HG03103 (cell line): ENCODE measurements at regions not wholly inside any gene's neighbourhood (a gene's known extent, or its start where the extent isn't known, plus 50 kb on each side); places are given as distances from the start of the nearest gene placed in this dataset.
"Not testable (repeated sequence)": the region's sequence is repeated elsewhere in the genome, so short reads cannot be mapped to it uniquely, and the experiment has no call there.

ENCODE experiments used
- ATAC-seq: cut with Tn5 transposase; IDR thresholded peaks from one replicate; pipeline ENCODE4 v1.9.1; 2021; ENCODE audit warnings: low read depth; ENCODE audit not compliant: unreplicated experiment

DNA sequence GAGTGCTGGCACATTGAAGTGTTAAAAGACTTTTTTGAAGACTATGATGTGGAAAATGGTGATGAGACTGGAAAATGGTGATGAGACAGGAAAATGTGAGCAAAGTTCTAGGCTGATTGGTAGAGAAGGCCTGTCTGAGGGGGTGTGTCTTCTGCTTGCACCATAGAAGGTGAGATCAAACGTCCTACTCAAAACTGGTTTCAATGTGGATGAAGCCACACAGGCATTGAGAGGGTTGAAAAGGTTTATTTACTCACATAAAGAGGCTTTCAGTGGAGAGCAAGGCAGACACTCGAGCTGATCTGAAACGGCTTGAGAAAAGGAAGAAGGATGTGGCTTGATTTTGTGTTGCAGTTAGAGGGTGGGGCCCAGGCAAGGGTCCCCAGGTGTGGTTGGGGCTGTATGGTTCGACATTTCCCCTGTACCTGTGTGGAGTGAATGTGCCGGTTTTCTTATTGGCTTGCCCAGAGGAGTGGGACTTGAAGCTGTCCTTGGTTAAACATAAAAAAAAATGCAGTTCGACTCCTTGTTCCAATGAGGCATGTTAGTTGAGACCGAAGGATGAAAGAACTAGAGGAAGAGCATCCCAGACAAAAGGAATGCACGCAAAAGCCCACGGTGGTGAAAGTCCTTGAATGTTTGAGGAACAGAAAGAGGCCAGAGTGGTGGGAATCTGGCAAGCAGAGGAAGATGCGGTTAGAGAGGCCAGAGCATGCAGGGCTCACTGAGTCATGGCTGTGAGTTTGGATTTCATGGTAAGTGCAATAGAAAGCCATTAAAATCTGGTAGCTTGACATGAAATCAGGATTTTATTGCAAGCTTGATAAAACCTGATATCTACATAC, 172.3 kb downstream of the EPM2A start:
- ATAC-seq, result no peak

DNA sequence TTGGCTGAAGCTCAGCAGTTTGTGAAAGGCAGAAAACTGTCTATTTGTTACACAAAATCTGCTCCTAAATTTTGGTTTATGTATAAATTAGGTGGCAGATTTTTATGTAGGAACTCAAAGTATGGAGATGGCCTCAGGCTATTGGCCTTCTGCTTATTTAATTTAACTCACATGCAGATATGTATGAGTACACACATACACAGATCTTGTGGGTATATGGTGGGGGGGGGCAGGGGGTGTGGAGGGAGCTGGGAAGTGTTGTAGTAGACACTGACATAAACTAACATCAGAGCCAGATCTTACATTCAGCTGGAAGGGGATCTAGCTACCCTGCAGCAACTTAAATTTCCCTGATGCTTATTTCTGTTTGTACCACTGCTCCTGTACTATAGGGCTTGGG, 170.8 kb downstream of the EPM2A start:
- no peak for ATAC-seq

DNA sequence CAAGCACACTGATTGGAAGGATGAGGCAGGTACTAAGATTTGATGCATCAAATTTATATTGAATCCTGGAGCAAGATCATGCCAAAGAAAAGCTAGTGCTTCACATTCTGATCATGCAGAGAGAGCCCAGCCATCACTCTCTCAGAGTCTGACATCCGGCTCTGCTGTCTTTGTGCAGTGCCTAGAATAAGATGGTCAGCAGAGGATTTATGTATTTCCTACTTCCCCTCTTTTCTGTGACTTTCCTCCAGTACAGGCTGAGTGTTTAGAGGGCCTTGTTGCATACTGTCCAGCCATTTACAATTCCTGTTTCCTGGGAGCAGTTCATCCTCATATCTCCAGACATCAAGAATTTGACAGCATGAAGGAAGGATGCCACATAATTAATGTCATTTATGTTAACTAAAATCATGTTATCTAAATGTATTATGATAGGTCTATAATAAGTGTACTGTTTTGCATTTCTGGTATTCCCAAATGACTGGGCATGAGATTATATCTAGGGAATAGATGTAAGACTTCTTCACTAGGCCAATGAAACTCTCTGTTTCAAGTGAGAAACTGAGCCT, 167.6 kb downstream of the EPM2A start:
- no peak for ATAC-seq

DNA sequence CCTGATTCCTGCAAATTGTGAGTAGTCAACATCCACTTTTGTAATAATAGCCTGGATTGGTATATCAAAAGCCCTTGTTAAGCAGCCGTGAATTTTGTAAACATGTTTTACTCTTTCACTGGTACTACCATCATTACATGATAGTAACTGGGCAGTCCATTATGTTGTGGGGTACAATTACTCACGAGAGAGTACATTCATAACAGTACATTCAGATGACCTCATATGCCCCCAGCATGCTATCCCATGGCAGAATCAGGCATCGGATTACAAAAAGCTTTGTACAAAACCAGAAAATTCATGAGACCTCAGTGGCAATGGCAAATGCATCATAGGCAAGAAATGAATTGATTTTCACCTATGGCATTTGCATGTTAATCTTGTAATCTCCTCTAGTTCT, 166.2 kb downstream of the EPM2A start:
- ATAC-seq, result no peak

DNA sequence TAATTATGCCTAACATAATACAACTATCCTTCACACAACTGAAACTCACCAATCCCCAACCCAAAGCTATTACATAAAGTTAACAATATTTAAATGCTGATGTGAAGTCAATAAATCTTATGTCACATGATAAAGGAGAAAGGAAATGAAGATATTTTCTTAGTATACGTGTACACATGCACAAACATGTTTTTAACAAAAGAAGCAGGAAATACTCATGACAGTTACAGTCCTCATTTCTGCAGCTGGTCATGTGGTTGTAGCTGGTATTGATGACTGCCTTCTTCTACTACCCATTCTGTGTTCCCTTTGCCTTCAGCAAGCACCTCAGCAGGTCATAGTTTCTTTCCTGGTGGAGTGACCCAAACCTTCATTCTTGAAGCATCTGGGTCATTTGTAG, 165.0 kb downstream of the EPM2A start:
- not testable (repeated sequence) for ATAC-seq

DNA sequence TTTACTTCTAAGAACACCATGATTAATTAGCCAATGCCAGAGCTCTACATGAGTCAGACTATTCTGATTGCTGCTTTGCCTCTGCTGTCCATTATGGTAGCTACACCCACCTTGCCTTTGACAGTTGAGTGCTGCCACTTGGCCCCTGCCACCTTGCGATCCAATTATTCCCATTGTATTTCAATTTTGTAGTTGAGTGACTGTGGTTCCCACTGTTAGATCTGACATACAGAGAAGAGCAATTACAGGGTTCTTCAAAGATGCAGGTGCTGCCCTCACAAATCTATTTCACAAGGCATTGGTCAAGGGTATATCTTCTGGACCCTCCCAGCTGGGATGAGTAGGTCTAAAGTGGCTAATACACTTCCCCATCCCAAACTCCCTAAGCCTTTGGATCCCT, 161.1 kb downstream of the EPM2A start:
- not testable (repeated sequence) for ATAC-seq
